HL-60 (cell line): ENCODE measurements at regions not wholly inside any gene's neighbourhood (a gene's known extent, or its start where the extent isn't known, plus 50 kb on each side); places are given as distances from the start of the nearest gene placed in this dataset.

Experiments
- DNase-seq, 2 experiments: peaks; one replicate each; pipeline ENCODE4 v3.0.0-alpha.2; 2010 to 2020; ENCODE audit warnings: low read depth in 1 of 2, low spot score in 1 of 2
- H3K27ac ChIP-seq: fragments of 250-450 bp; sonication (Bioruptor Pico); replicated peaks from 2 replicates; pipeline ENCODE4 v1.5.1; 2020; ENCODE audit warnings: mild to moderate bottlenecking, moderate library complexity
- H3K27me3 ChIP-seq: fragments of 250-450 bp; sonication (Bioruptor Pico); 2 replicates; pipeline ENCODE4 v1.5.1; 2021; ENCODE audit warnings: mild to moderate bottlenecking, moderate library complexity; ENCODE audit not compliant: insufficient read depth, poor library complexity, severe bottlenecking
- H3K4me3 ChIP-seq: replicated peaks from 2 replicates; pipeline ENCODE4 v1.5.1; 2011; ENCODE audit warnings: mild to moderate bottlenecking, control low read depth, low read length; ENCODE audit not compliant: insufficient read depth
- CTCF ChIP-seq: IDR thresholded peaks from one replicate; pipeline ENCODE4 v1.5.1; 2011; ENCODE audit warnings: low read length, control low read depth, inconsistent platforms; ENCODE audit not compliant: insufficient read depth
- GABPA ChIP-seq: IDR thresholded peaks from 2 replicates; pipeline ENCODE4 v1.6.1; 2012; ENCODE audit warnings: low read depth
- POLR2AphosphoS5 ChIP-seq: IDR thresholded peaks from 2 replicates; pipeline ENCODE4 v1.6.1; 2012; ENCODE audit warnings: low read depth
- REST ChIP-seq: IDR thresholded peaks from 2 replicates; pipeline ENCODE4 v1.6.1; 2012; ENCODE audit warnings: low read depth; ENCODE audit not compliant: insufficient replicate concordance
- SPI1 ChIP-seq: IDR thresholded peaks from 2 replicates; pipeline ENCODE4 v1.6.1; 2012; ENCODE audit warnings: low read depth, mild to moderate bottlenecking, borderline replicate concordance

GRCh38 chr10:42933448-42934340 lies 143.2 kb upstream of the RET start:
- Histone ChIP-seq H3K27me3 (no peaks in the 10 kb centered on the region), H3K27ac (no peak overlapping the region), H3K4me3 (no peak overlapping the region)
- DNase-seq: peak in 1 of 2 experiments; percentile 5
- no peak for TF ChIP-seq CTCF
- TF ChIP-seq POLR2AphosphoS5: no peak
- no peak for TF ChIP-seq GABPA
- TF ChIP-seq REST: no peak
- TF ChIP-seq SPI1: no peak

- no peak for DNase-seq
- no peak for TF ChIP-seq REST
- no peak for TF ChIP-seq CTCF
- no peak for TF ChIP-seq GABPA
- no peak for TF ChIP-seq SPI1
- no peak for TF ChIP-seq POLR2AphosphoS5
- H3K27me3 ChIP-seq: no peaks in the 10 kb centered on the region
- H3K27ac ChIP-seq: no peak overlapping the region
- no peak overlapping the region for H3K4me3 ChIP-seq
Measured at GRCh38 chr10:42934351-42934811, 142.5 kb upstream of the RET start.

- Histone ChIP-seq H3K4me3 (no peak overlapping the region), H3K27ac (no peak overlapping the region), H3K27me3 (no peaks in the 10 kb centered on the region)
- TF ChIP-seq POLR2AphosphoS5 (no peak), CTCF (no peak), REST (no peak), GABPA (no peak), SPI1 (no peak)
- peak in 1 of 2 experiments; percentile 17 for DNase-seq
Measured at GRCh38 chr10:42934842-42935241, 142.0 kb upstream of the RET start.
